Choroid plexus epithelial cell (primary cell): ENCODE measurements at regions not wholly inside any gene's neighbourhood (a gene's known extent, or its start where the extent isn't known, plus 50 kb on each side); places are given as distances from the start of the nearest gene placed in this dataset.
"Not testable (repeated sequence)": the region's sequence is repeated elsewhere in the genome, so short reads cannot be mapped to it uniquely, and the experiment has no call there.

Source experiments
- DNase-seq: peaks from one replicate; pipeline ENCODE4 v3.0.0-alpha.2; 2010; ENCODE audit warnings: low read depth
- H3K4me3 ChIP-seq: 2 replicates; pipeline ENCODE4 v1.5.1; 2011; ENCODE audit warnings: low read depth, mild to moderate bottlenecking, control low read depth, low read length, moderate library complexity
- TF ChIP-seq, protein P1 (sequence below): conservative IDR thresholded peaks from 2 replicates; pipeline ENCODE4 v1.5.1; 2011; ENCODE audit warnings: low read depth, mild to moderate bottlenecking, control low read depth, inconsistent platforms, low read length, moderate library complexity

DNA sequence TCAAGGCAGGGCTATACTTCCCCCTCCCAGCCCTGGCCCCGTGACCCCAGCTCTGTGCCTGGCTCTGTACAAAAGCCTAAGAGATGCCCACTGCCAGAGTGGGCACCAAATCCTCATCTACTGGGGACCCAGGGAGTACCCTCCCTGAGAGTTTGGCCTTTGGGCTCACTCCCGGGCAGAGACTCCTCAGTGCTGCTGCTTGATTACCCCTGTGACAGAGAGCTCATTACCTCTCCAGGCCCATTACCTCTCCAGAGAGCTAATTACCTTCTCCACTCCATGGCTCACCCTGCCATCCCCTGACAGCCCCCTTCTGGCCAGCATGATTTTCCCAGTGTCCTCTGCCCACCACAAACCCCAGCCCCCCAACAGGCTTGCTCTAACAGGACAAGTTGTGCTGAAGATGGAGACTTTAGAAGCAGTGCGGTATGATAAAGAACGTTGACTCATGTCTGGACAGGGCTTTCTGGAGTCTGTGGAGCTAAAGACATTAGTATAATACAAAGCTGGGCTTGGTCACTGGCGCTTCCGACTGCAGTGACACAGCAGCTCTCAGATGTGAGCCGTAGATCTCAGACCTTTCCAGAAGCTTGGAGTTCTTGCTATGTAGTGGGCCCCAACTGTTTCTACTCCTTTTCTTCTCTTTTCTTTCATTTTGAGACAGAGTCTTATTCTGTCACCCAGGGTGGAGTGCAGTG is 111.3 kb upstream of the KCTD7 start:
- DNase-seq = no peak
- H3K4me3 ChIP-seq = no peak overlapping the region
- TF ChIP-seq, protein P1, sequence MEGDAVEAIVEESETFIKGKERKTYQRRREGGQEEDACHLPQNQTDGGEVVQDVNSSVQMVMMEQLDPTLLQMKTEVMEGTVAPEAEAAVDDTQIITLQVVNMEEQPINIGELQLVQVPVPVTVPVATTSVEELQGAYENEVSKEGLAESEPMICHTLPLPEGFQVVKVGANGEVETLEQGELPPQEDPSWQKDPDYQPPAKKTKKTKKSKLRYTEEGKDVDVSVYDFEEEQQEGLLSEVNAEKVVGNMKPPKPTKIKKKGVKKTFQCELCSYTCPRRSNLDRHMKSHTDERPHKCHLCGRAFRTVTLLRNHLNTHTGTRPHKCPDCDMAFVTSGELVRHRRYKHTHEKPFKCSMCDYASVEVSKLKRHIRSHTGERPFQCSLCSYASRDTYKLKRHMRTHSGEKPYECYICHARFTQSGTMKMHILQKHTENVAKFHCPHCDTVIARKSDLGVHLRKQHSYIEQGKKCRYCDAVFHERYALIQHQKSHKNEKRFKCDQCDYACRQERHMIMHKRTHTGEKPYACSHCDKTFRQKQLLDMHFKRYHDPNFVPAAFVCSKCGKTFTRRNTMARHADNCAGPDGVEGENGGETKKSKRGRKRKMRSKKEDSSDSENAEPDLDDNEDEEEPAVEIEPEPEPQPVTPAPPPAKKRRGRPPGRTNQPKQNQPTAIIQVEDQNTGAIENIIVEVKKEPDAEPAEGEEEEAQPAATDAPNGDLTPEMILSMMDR = no peak

DNA sequence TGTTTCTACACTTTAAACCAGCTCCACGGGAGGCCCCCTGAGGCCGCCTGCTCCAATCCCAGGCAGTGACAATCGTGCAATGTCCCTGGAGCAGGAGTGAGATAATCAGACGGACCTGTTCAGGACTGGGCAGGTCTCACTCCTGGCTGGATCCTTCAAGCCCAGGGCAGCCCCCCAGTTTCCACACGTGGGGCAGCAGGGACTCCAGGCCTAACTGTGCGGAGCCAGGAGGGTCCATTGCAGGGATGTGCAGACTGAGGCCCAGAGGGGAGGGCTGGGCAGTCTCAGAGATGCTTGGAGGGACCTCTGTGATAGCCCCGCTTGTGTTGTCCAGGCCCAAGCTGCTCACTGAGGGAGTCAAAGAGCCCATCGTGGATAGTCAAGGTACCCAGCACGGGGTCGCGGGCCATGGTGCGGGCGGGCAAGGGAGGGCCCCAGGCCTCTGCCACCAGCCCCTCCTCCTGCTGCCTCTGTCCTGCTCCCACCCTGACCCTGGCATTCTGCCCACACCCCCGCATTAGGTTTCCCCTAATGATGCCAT is 110.5 kb upstream of the KCTD7 start:
- TF ChIP-seq, protein P1 = no peak
- H3K4me3 ChIP-seq = no peak overlapping the region
- DNase-seq = no peak

DNA sequence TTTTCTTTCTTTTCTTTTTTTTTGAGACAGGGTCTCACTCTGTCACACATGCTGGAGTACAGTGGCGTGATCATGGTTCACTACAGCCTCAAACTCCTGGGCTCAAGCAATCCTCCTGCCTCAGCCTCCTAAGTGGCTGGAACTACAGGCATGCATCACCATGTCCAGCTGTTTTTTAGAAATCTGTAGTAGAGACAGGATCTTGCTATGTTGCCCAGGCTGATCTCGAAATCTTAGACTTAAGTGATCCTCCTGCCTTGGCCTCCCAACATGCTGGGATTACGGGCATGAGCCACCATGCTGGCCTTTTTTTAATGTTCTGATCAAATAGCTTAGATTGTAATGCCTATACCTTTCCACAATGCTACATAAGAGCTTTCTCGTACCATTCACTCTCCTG is 107.0 kb upstream of the KCTD7 start:
- no peak for DNase-seq
- TF ChIP-seq, protein P1 = no peak
- no peak overlapping the region for H3K4me3 ChIP-seq

DNA sequence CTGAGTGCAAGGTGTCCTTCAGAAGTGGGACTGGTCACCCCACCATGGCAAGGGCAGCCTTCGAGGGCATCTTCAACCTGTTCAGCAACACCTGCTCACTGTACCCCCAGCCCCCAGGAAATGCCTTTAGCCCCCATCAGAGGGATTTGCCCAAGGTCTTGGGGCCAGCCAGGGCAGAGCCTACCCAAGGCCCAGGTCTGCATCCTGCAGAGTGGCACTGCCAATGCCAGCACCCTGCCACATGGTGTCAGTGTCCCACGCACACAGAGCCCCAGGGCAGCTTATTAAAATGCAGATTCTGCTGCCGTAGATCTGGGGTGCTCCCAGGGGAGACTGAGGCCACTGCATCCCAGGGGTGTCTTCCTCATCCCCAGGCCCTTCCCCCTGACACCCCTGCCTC is 106.2 kb upstream of the KCTD7 start:
- no peak overlapping the region for H3K4me3 ChIP-seq
- DNase-seq = no peak
- TF ChIP-seq, protein P1 = peak; percentile 37

DNA sequence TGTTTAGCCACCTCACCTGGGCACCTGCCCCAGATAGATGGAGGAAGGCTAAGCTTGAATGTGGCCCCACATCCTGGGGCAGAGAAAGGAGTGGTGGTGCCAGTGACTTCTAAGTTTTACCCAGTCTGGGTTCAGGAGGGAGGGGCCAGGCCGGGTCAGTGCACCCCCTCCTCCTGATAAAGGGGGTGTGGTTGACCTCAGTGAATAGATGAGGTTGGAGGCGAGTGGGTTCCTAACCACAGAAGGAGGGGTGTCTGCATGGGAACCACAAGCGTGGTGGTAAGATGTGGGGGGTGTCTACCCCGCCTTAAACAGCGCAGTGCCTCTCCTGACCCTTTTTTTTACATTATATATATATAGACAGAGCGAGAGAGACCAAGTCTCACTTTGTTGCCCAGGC is 105.3 kb upstream of the KCTD7 start:
- DNase-seq = no peak
- TF ChIP-seq, protein P1 = no peak
- no peak overlapping the region for H3K4me3 ChIP-seq

DNA sequence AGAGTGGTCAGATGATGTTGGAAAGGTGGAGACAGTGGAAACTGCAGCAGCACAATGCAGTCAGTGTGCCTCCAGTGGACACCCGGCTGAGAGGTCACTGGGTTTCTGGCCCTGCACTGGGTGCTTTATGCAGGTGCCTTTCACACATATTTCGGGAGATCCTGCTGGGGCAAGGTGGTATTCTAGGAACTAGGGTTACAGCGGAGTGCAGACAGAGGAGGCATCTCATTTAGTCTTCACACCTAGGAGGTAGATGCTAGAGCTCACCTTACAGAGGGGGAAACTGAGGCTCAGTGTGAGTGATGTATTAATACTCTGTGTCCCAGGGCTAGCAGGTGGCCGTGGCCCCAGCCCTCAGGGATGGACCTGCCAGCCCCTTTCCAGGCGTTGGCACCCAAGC is 103.9 kb upstream of the KCTD7 start:
- no peak for DNase-seq
- TF ChIP-seq, protein P1 = no peak
- H3K4me3 ChIP-seq = no peak overlapping the region

DNA sequence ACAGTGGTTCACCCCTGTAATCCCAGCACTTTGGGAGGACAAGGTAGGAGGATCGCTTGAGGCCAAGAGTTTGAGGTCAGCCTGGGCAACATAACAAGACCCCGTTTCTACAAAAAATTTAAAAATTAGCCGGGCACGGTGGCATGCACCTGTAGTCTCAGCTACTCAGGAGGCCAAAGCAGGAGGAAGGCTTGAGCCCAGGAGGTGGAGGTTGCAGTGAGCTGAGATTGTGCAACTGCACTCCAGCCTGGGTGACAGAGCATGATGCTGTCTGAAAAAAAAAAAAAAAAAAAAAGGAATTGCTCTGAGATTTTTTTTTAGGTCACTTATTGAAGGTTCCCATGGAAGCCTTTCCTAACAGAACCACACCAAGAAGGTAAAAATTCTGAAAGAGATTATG is 101.9 kb upstream of the KCTD7 start:
- H3K4me3 ChIP-seq, DNase-seq: not testable (repeated sequence)
